Activated effector memory CD4-positive, alpha-beta T cell treated with anti-CD3 and anti-CD28 coated beads, Interleukin-2, amount 50 U/mL, for 16 hours (primary cell): ENCODE measurements at regions not wholly inside any gene's neighbourhood (a gene's known extent, or its start where the extent isn't known, plus 50 kb on each side); places are given as distances from the start of the nearest gene placed in this dataset.
"Not testable (repeated sequence)": the region's sequence is repeated elsewhere in the genome, so short reads cannot be mapped to it uniquely, and the experiment has no call there.

Experiments used
- DNase-seq: peaks from one replicate; pipeline ENCODE4 v3.0.0-alpha.2; 2020

GRCh38 chr18:8913606-8914403 is 188.7 kb upstream of the NDUFV2 start:
- not testable (repeated sequence) for DNase-seq

- DNase-seq = not testable (repeated sequence)
Measured at GRCh38 chr18:8914404-8915264, 187.9 kb upstream of the NDUFV2 start.

- not testable (repeated sequence) for DNase-seq
Measured at GRCh38 chr18:8920856-8921787, 181.4 kb upstream of the NDUFV2 start.

GRCh38 chr18:8926464-8926863 is 176.0 kb upstream of the NDUFV2 start:
- DNase-seq = no peak

GRCh38 chr18:8928044-8928443 is 174.5 kb upstream of the NDUFV2 start:
- DNase-seq = no peak

- DNase-seq = no peak
Measured at GRCh38 chr18:8928847-8929780, 173.4 kb upstream of the NDUFV2 start.

- DNase-seq = no peak
Measured at GRCh38 chr18:8930990-8931616, 171.4 kb upstream of the NDUFV2 start.

- DNase-seq = no peak
Measured at GRCh38 chr18:8932866-8933265, 169.6 kb upstream of the NDUFV2 start.

- no peak for DNase-seq
Measured at GRCh38 chr18:8933714-8934284, 168.7 kb upstream of the NDUFV2 start.

- DNase-seq = not testable (repeated sequence)
Measured at GRCh38 chr18:8935346-8935745, 167.2 kb upstream of the NDUFV2 start.

GRCh38 chr18:8936619-8937018 is 165.9 kb upstream of the NDUFV2 start:
- no peak for DNase-seq

GRCh38 chr18:8937160-8938094 is 165.1 kb upstream of the NDUFV2 start:
- no peak for DNase-seq

GRCh38 chr18:8938817-8939216 is 163.7 kb upstream of the NDUFV2 start:
- no peak for DNase-seq

GRCh38 chr18:8942021-8942908 is 160.2 kb upstream of the NDUFV2 start:
- no peak for DNase-seq

- DNase-seq = no peak
Measured at GRCh38 chr18:8942909-8943545, 159.5 kb upstream of the NDUFV2 start.

- DNase-seq = no peak
Measured at GRCh38 chr18:8943900-8944870, 158.3 kb upstream of the NDUFV2 start.

- no peak for DNase-seq
Measured at GRCh38 chr18:8944871-8945245, 157.6 kb upstream of the NDUFV2 start.
